ENCODE measurements at regions not wholly inside any gene's neighbourhood (a gene's known extent, or its start where the extent isn't known, plus 50 kb on each side); places are given as distances from the start of the nearest gene placed in this dataset.

- Histone ChIP-seq H3K79me2 (replicated peaks; ENCODE audit: insufficient read depth, low read length) (no peaks in the 10 kb centered on the region), H3K27me3 (ENCODE audit: insufficient read depth, low read depth, low read length) (no peaks in the 10 kb centered on the region), H3K4me3 (ENCODE audit: low read length) (no peak overlapping the region), H3K4me2 (ENCODE audit: low read length) (no peak overlapping the region), H3F3A (ENCODE audit: insufficient read depth, low read length, poor library complexity, severe bottlenecking) (no peaks in the 10 kb centered on the region), H3K9me2 (ENCODE audit: insufficient read depth, low read length) (no peaks in the 10 kb centered on the region), H3K27ac (ENCODE audit: low read length) (no peak overlapping the region), H2AFZ (ENCODE audit: low read depth, low read length) (no peak overlapping the region), H3K36me3 (ENCODE audit: insufficient read depth, low read length) (no peaks in the 10 kb centered on the region), H3K9me3 (ENCODE audit: low read length) (no peaks in the 10 kb centered on the region), H4K20me1 (ENCODE audit: insufficient read depth) (no peaks in the 10 kb centered on the region), H3K9ac (ENCODE audit: low read length) (no peak overlapping the region)
- no peak for TF ChIP-seq EZH2 (IDR thresholded peaks at IDR 0.05; ENCODE audit: borderline replicate concordance, insufficient read depth, low read length, poor library complexity, severe bottlenecking)
- no peak for TF ChIP-seq CTCF (IDR thresholded peaks at IDR 0.05; ENCODE audit: poor library complexity, severe bottlenecking)
- TF ChIP-seq REST (IDR thresholded peaks at IDR 0.05; ENCODE audit: borderline replicate concordance), result no peak
- TF ChIP-seq TAF1 (IDR thresholded peaks at IDR 0.05; ENCODE audit: low read depth), result no peak
- no peak for TF ChIP-seq MXI1 (conservative IDR thresholded peaks at IDR 0.05; ENCODE audit: poor library complexity, severe bottlenecking)
- TF ChIP-seq RAD21 (conservative IDR thresholded peaks at IDR 0.05), result no peak
- TF ChIP-seq POLR2AphosphoS5 (IDR thresholded peaks at IDR 0.05), result no peak
- no peak for TF ChIP-seq SMC3 (conservative IDR thresholded peaks at IDR 0.05; ENCODE audit: poor library complexity)
- TF ChIP-seq EP300 (conservative IDR thresholded peaks at IDR 0.05; ENCODE audit: poor library complexity, severe bottlenecking), result no peak
These were observed 63.8 kb upstream of the C1orf87 start for GRCh38 chr1:60137406-60137805.

- Histone ChIP-seq H3K9ac (ENCODE audit: low read length) (no peak overlapping the region), H3K27ac (ENCODE audit: low read length) (no peak overlapping the region), H3K36me3 (ENCODE audit: insufficient read depth, low read length) (no peaks in the 10 kb centered on the region), H2AFZ (ENCODE audit: low read depth, low read length) (no peak overlapping the region), H3F3A (ENCODE audit: insufficient read depth, low read length, poor library complexity, severe bottlenecking) (no peaks in the 10 kb centered on the region), H3K9me2 (ENCODE audit: insufficient read depth, low read length) (no peaks in the 10 kb centered on the region), H4K20me1 (ENCODE audit: insufficient read depth) (no peaks in the 10 kb centered on the region), H3K4me2 (ENCODE audit: low read length) (no peak overlapping the region), H3K79me2 (replicated peaks; ENCODE audit: insufficient read depth, low read length) (no peaks in the 10 kb centered on the region), H3K9me3 (ENCODE audit: low read length) (no peaks in the 10 kb centered on the region), H3K27me3 (ENCODE audit: insufficient read depth, low read depth, low read length) (no peaks in the 10 kb centered on the region), H3K4me3 (ENCODE audit: low read length) (no peak overlapping the region)
- TF ChIP-seq EP300 (conservative IDR thresholded peaks at IDR 0.05; ENCODE audit: poor library complexity, severe bottlenecking) (no peak), POLR2AphosphoS5 (IDR thresholded peaks at IDR 0.05) (no peak), SMC3 (conservative IDR thresholded peaks at IDR 0.05; ENCODE audit: poor library complexity) (no peak), REST (IDR thresholded peaks at IDR 0.05; ENCODE audit: borderline replicate concordance) (no peak), TAF1 (IDR thresholded peaks at IDR 0.05; ENCODE audit: low read depth) (no peak), RAD21 (conservative IDR thresholded peaks at IDR 0.05) (no peak), CTCF (IDR thresholded peaks at IDR 0.05; ENCODE audit: poor library complexity, severe bottlenecking) (no peak), MXI1 (conservative IDR thresholded peaks at IDR 0.05; ENCODE audit: poor library complexity, severe bottlenecking) (no peak), EZH2 (IDR thresholded peaks at IDR 0.05; ENCODE audit: borderline replicate concordance, insufficient read depth, low read length, poor library complexity, severe bottlenecking) (no peak)
These were observed 62.8 kb upstream of the C1orf87 start for GRCh38 chr1:60136395-60136794.
